GM21825 (cell line): ENCODE measurements at regions not wholly inside any gene's neighbourhood (a gene's known extent, or its start where the extent isn't known, plus 50 kb on each side); places are given as distances from the start of the nearest gene placed in this dataset.

Experiments used
- ATAC-seq: cut with Tn5 transposase; IDR thresholded peaks from one replicate; pipeline ENCODE4 v1.9.1; 2021; ENCODE audit warnings: mild to moderate bottlenecking, moderate library complexity; ENCODE audit not compliant: unreplicated experiment

- no peak for ATAC-seq
Observed at GRCh38 chr10:28781296-28781695, 104.0 kb downstream of the BAMBI start.

- ATAC-seq, result no peak
Observed at GRCh38 chr10:28783087-28783486, 105.8 kb downstream of the BAMBI start.

GRCh38 chr10:28785018-28785417, 107.7 kb downstream of the BAMBI start:
- ATAC-seq, result no peak

- no peak for ATAC-seq
Observed at GRCh38 chr10:28788252-28788651, 110.9 kb downstream of the BAMBI start.

- no peak for ATAC-seq
Observed at GRCh38 chr10:28788762-28789161, 111.4 kb downstream of the BAMBI start.

GRCh38 chr10:28790146-28790545, 112.8 kb downstream of the BAMBI start:
- ATAC-seq, result no peak

GRCh38 chr10:28793482-28793881, 116.2 kb downstream of the BAMBI start:
- ATAC-seq, result no peak

GRCh38 chr10:28794986-28795385, 117.7 kb downstream of the BAMBI start:
- ATAC-seq, result no peak

GRCh38 chr10:28796606-28797512, 119.5 kb downstream of the BAMBI start:
- ATAC-seq, result no peak

- ATAC-seq, result no peak
Observed at GRCh38 chr10:28797904-28798371, 120.6 kb downstream of the BAMBI start.

- ATAC-seq, result no peak
Observed at GRCh38 chr10:28798428-28798955, 121.2 kb downstream of the BAMBI start.

- ATAC-seq, result no peak
Observed at GRCh38 chr10:28798964-28799363, 121.6 kb downstream of the BAMBI start.

- no peak for ATAC-seq
Observed at GRCh38 chr10:28800144-28800543, 122.8 kb downstream of the BAMBI start.

GRCh38 chr10:28801247-28801646, 123.9 kb downstream of the BAMBI start:
- ATAC-seq, result no peak

- no peak for ATAC-seq
Observed at GRCh38 chr10:28801869-28802268, 124.5 kb downstream of the BAMBI start.

- no peak for ATAC-seq
Observed at GRCh38 chr10:28805390-28805789, 128.1 kb downstream of the BAMBI start.

GRCh38 chr10:28806488-28806941, 129.2 kb downstream of the BAMBI start:
- ATAC-seq, result no peak

GRCh38 chr10:28806951-28807759, 129.8 kb downstream of the BAMBI start:
- ATAC-seq, result no peak

GRCh38 chr10:28807760-28808613, 130.7 kb downstream of the BAMBI start:
- ATAC-seq, result no peak

GRCh38 chr10:28808693-28809092, 131.4 kb downstream of the BAMBI start:
- no peak for ATAC-seq
